Neural progenitor cell (in vitro differentiated cells): ENCODE measurements at regions not wholly inside any gene's neighbourhood (a gene's known extent, or its start where the extent isn't known, plus 50 kb on each side); places are given as distances from the start of the nearest gene placed in this dataset.

Experiments
- EZH2 ChIP-seq: fragments of 200-600 bp; sonication (generic); IDR thresholded peaks from 2 replicates; pipeline ENCODE4 v1.6.1; 2017; ENCODE audit warnings: antibody characterized with exemption, mild to moderate bottlenecking, moderate library complexity
- TF ChIP-seq, protein P1 (sequence below): fragments of 200-600 bp; sonication (generic); IDR thresholded peaks from 2 replicates; pipeline ENCODE4 v1.5.1; 2017; ENCODE audit warnings: antibody characterized with exemption, mild to moderate bottlenecking

- TF ChIP-seq, protein P1, sequence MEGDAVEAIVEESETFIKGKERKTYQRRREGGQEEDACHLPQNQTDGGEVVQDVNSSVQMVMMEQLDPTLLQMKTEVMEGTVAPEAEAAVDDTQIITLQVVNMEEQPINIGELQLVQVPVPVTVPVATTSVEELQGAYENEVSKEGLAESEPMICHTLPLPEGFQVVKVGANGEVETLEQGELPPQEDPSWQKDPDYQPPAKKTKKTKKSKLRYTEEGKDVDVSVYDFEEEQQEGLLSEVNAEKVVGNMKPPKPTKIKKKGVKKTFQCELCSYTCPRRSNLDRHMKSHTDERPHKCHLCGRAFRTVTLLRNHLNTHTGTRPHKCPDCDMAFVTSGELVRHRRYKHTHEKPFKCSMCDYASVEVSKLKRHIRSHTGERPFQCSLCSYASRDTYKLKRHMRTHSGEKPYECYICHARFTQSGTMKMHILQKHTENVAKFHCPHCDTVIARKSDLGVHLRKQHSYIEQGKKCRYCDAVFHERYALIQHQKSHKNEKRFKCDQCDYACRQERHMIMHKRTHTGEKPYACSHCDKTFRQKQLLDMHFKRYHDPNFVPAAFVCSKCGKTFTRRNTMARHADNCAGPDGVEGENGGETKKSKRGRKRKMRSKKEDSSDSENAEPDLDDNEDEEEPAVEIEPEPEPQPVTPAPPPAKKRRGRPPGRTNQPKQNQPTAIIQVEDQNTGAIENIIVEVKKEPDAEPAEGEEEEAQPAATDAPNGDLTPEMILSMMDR: no peak
- TF ChIP-seq EZH2: no peak
Measured at GRCh38 chr6:67331304-67331703, 1303.8 kb upstream of the ADGRB3 start.
